Liver (tissue), 7 donors: ENCODE measurements at regions not wholly inside any gene's neighbourhood (a gene's known extent, or its start where the extent isn't known, plus 50 kb on each side); places are given as distances from the start of the nearest gene placed in this dataset.

Source experiments
- DNase-seq: peaks from one replicate; pipeline ENCODE4 v3.0.0-alpha.2; 2017; ENCODE audit warnings: low spot score
- H3K27ac ChIP-seq, 2 donors: one replicate each; pipeline ENCODE4 v1.7.0; 2013; ENCODE audit warnings: inconsistent platforms in 2 of 2, low read length in 2 of 2, control low read depth in 1 of 2, low read depth in 1 of 2, mild to moderate bottlenecking in 1 of 2
- H3K27me3 ChIP-seq, 4 donors: one replicate each; pipeline versions ENCODE4 v1.6.1 to v1.7.0; 2013; ENCODE audit warnings: low read length in 3 of 4, inconsistent platforms in 1 of 4, mild to moderate bottlenecking in 1 of 4, moderate library complexity in 1 of 4; ENCODE audit not compliant: control insufficient read depth in 4 of 4, insufficient read depth in 4 of 4
- H3K36me3 ChIP-seq, 4 donors: one replicate each; pipeline versions ENCODE4 v1.6.1 to v1.7.0; 2013; ENCODE audit warnings: low read length in 3 of 4, mild to moderate bottlenecking in 3 of 4, low read depth in 1 of 4, moderate library complexity in 1 of 4; ENCODE audit not compliant: control insufficient read depth in 4 of 4, insufficient read depth in 3 of 4
- H3K4me1 ChIP-seq, 4 donors: one replicate each; pipeline versions ENCODE4 v1.6.1 to v1.7.0; 2013; ENCODE audit warnings: low read length in 3 of 4, mild to moderate bottlenecking in 3 of 4, moderate library complexity in 1 of 4; ENCODE audit not compliant: control insufficient read depth in 4 of 4, insufficient read depth in 4 of 4
- H3K4me3 ChIP-seq, 3 donors: one replicate each; pipeline versions ENCODE4 v1.6.1 to v1.7.0; 2013; ENCODE audit warnings: low read length in 3 of 3, control low read depth in 1 of 3, low read depth in 1 of 3, mild to moderate bottlenecking in 1 of 3
- H3K9ac ChIP-seq, 2 donors: one replicate each; pipeline ENCODE4 v1.7.0; 2013; ENCODE audit warnings: low read length in 2 of 2, mild to moderate bottlenecking in 2 of 2, moderate library complexity in 2 of 2, control low read depth in 1 of 2, low read depth in 1 of 2
- H3K9me3 ChIP-seq, 4 donors: one replicate each; pipeline versions ENCODE4 v1.6.1 to v1.7.0; 2013; ENCODE audit warnings: low read length in 3 of 4; ENCODE audit not compliant: control insufficient read depth in 4 of 4
- ATF3 ChIP-seq: IDR thresholded peaks from 2 replicates; pipeline ENCODE4 v1.6.1; 2016; ENCODE audit warnings: antibody characterized with exemption
- EGR1 ChIP-seq, 2 donors: IDR thresholded peaks; 2 replicates each; pipeline ENCODE4 v1.6.1; 2016 to 2018; ENCODE audit warnings: antibody characterized with exemption in 2 of 2, low read depth in 2 of 2
- FOXA1 ChIP-seq: IDR thresholded peaks from 2 replicates; pipeline ENCODE4 v1.6.1; 2016; ENCODE audit warnings: antibody characterized with exemption
- FOXA2 ChIP-seq: IDR thresholded peaks from 2 replicates; pipeline ENCODE4 v1.6.1; 2016; ENCODE audit warnings: antibody characterized with exemption
- HNF4A ChIP-seq, 2 donors: conservative IDR thresholded peaks; 2 replicates each; pipeline ENCODE4 v1.6.1; 2016; ENCODE audit warnings: antibody characterized with exemption in 2 of 2, mild to moderate bottlenecking in 2 of 2
- HNF4G ChIP-seq: IDR thresholded peaks from 2 replicates; pipeline ENCODE4 v1.6.1; 2016; ENCODE audit warnings: antibody characterized with exemption
- JUND ChIP-seq, 2 donors: IDR thresholded peaks; 2 replicates each; pipeline ENCODE4 v1.6.1; 2016; ENCODE audit warnings: antibody characterized with exemption in 2 of 2
- MAX ChIP-seq: IDR thresholded peaks from 2 replicates; pipeline ENCODE4 v1.6.1; 2016; ENCODE audit warnings: antibody characterized with exemption
- NR2F2 ChIP-seq: IDR thresholded peaks from 2 replicates; pipeline ENCODE4 v1.6.1; 2016; ENCODE audit warnings: antibody characterized with exemption
- REST ChIP-seq: IDR thresholded peaks from 2 replicates; pipeline ENCODE4 v1.6.1; 2016; ENCODE audit warnings: antibody characterized with exemption, mild to moderate bottlenecking
- RXRA ChIP-seq, 2 donors: IDR thresholded peaks; 2 replicates each; pipeline ENCODE4 v1.6.1; 2017 to 2018; ENCODE audit warnings: antibody characterized with exemption in 2 of 2, mild to moderate bottlenecking in 1 of 2
- TAF1 ChIP-seq: conservative IDR thresholded peaks from 2 replicates; pipeline ENCODE4 v1.6.1; 2016; ENCODE audit warnings: antibody characterized with exemption, mild to moderate bottlenecking
- YY1 ChIP-seq: IDR thresholded peaks from 2 replicates; pipeline ENCODE4 v1.6.1; 2016; ENCODE audit warnings: antibody characterized with exemption, mild to moderate bottlenecking
- WGBS: extraction: QIAGEN DNeasy Blood & Tissue Kit; methylation state at CpG from one replicate; pipeline ENCODE4 v1.1.7; 2013; 5-methylcytosine and 5-hydroxymethylcytosine counted together
- donor health status: healthy.
- donor health status: healthy.
- donor health status: healthy.
- donor health status: healthy.

GRCh38 chr13:105291987-105292386 is 1243.5 kb downstream of the EFNB2 start:
- no peak for DNase-seq
- TF ChIP-seq RXRA (IDR thresholded peaks at IDR 0.05) (no peak), NR2F2 (no peak)
- Histone ChIP-seq H3K27me3 (no peaks in the 10 kb centered on the region), H3K9ac (no peak overlapping the region), H3K9me3 (no peaks in the 10 kb centered on the region), H3K4me1 (no peaks in the 10 kb centered on the region), H3K36me3 (no peaks in the 10 kb centered on the region), H3K27ac (no peak overlapping the region), H3K4me3 (no peak overlapping the region)
- WGBS = 80% methylated on average over 2 of the region's 2 CpGs

GRCh38 chr13:105290596-105290995 is 1244.9 kb downstream of the EFNB2 start:
- WGBS = 51% methylated on average over 1 of the region's 1 CpG
- TF ChIP-seq JUND (IDR thresholded peaks at IDR 0.05) (no peak), TAF1 (no peak), FOXA2 (no peak), EGR1 (IDR thresholded peaks at IDR 0.05; ENCODE audit: low read depth in 2 of 2) (no peak), REST (no peak), MAX (no peak), HNF4G (no peak), ATF3 (no peak)
- no peak overlapping the region for H3K27ac ChIP-seq
- no peaks in the 10 kb centered on the region for H3K4me1 ChIP-seq
- no peaks in the 10 kb centered on the region for H3K9me3 ChIP-seq
- DNase-seq = no peak
- H3K36me3 ChIP-seq = no peaks in the 10 kb centered on the region
- H3K4me3 ChIP-seq = no peak overlapping the region
- H3K9ac ChIP-seq = no peak overlapping the region
- H3K27me3 ChIP-seq = no peaks in the 10 kb centered on the region

- no peaks in the 10 kb centered on the region for H3K4me1 ChIP-seq
- H3K27ac ChIP-seq = no peak overlapping the region
- TF ChIP-seq FOXA1 (no peak), JUND (IDR thresholded peaks at IDR 0.05) (no peak), RXRA (IDR thresholded peaks at IDR 0.05) (no peak), YY1 (no peak), ATF3 (no peak), MAX (no peak), HNF4A (conservative IDR thresholded peaks at IDR 0.05) (no peak), TAF1 (no peak), EGR1 (IDR thresholded peaks at IDR 0.05; ENCODE audit: low read depth in 2 of 2) (no peak), NR2F2 (no peak), REST (no peak)
- H3K27me3 ChIP-seq = no peaks in the 10 kb centered on the region
- WGBS = 76% methylated on average over 2 of the region's 2 CpGs
- H3K9me3 ChIP-seq = no peaks in the 10 kb centered on the region
- no peak overlapping the region for H3K4me3 ChIP-seq
- H3K9ac ChIP-seq = no peak overlapping the region
- DNase-seq = no peak
- H3K36me3 ChIP-seq = no peaks in the 10 kb centered on the region
Measured at GRCh38 chr13:105285526-105285925, 1249.9 kb downstream of the EFNB2 start.
